ENCODE measurements at regions not wholly inside any gene's neighbourhood (a gene's known extent, or its start where the extent isn't known, plus 50 kb on each side); places are given as distances from the start of the nearest gene placed in this dataset.

DNA sequence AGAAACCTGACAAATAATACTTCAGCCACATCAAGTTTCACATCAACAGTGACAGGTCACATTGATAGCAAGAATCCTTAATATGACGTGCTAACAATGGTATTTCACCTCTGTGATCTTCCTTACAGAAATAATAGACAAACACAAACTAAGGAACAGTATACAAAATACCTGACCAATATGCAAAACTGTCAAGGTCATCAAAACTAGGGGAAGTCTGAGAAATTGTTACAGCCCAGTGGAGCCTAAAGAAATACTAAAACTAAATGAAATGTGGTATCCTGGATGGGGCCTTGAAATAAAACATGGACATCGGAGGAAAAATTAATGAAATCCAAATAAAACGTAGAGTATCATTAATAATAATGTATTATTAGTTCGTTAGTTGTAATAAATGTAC is 422.0 kb upstream of the ZNF385D start:
- no peak overlapping the region for H2BK5ac ChIP-seq (ENCODE audit: insufficient read length, low read length)
- no peak overlapping the region for H4K8ac ChIP-seq (replicated peaks; ENCODE audit: insufficient read length, low read depth, low read length)
- Mint-ChIP-seq H3K4me1 (no peaks in the 10 kb centered on the region), H3K27me3 (ENCODE audit: low read depth) (no peaks in the 10 kb centered on the region), H3K36me3 (ENCODE audit: insufficient read depth in 1 of 3, low read depth in 3 of 3) (no peaks in the 10 kb centered on the region), H3K4me3 (no peak overlapping the region), H3K9me3 (no peaks in the 10 kb centered on the region), H3K27ac (no peak overlapping the region)
- H3K23ac ChIP-seq (ENCODE audit: insufficient read length, low read depth, low read length), result no peak overlapping the region
- H3K27ac ChIP-seq (ENCODE audit: insufficient read length, low read depth, low read length), result no peak overlapping the region
- H3K4ac ChIP-seq (ENCODE audit: low read depth, low read length), result no peak overlapping the region
- no peak overlapping the region for H3K4me2 ChIP-seq (ENCODE audit: insufficient read depth, insufficient read length, low read length)
- no peak overlapping the region for H2BK15ac ChIP-seq (ENCODE audit: low read depth, low read length)
- no peak overlapping the region for H2BK12ac ChIP-seq (ENCODE audit: insufficient read length, low read depth, low read length)
- 100% methylated on average over 2 of the region's 4 CpGs for WGBS (ENCODE audit: extremely low coverage, insufficient read length, low lambda C conversion rate)
- no peak for DNase-seq
- H3K79me2 ChIP-seq (ENCODE audit: insufficient read depth, low read length), result no peaks in the 10 kb centered on the region
- no peak overlapping the region for H2AK5ac ChIP-seq (ENCODE audit: insufficient read length, low read length)
- TF ChIP-seq, protein P1, sequence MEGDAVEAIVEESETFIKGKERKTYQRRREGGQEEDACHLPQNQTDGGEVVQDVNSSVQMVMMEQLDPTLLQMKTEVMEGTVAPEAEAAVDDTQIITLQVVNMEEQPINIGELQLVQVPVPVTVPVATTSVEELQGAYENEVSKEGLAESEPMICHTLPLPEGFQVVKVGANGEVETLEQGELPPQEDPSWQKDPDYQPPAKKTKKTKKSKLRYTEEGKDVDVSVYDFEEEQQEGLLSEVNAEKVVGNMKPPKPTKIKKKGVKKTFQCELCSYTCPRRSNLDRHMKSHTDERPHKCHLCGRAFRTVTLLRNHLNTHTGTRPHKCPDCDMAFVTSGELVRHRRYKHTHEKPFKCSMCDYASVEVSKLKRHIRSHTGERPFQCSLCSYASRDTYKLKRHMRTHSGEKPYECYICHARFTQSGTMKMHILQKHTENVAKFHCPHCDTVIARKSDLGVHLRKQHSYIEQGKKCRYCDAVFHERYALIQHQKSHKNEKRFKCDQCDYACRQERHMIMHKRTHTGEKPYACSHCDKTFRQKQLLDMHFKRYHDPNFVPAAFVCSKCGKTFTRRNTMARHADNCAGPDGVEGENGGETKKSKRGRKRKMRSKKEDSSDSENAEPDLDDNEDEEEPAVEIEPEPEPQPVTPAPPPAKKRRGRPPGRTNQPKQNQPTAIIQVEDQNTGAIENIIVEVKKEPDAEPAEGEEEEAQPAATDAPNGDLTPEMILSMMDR (conservative IDR thresholded peaks at IDR 0.05), result no peak
- H3K14ac ChIP-seq (ENCODE audit: insufficient read depth, low read length), result no peak overlapping the region
- H2AFZ ChIP-seq (ENCODE audit: low read length), result no peak overlapping the region
- H3T11ph ChIP-seq (ENCODE audit: low read length), result no peak overlapping the region
- H2BK120ac ChIP-seq (ENCODE audit: low read depth, low read length, poor library complexity, severe bottlenecking), result no peak overlapping the region
- no peak overlapping the region for H4K5ac ChIP-seq (ENCODE audit: insufficient read length, low read depth, low read length)
- no peaks in the 10 kb centered on the region for H4K20me1 ChIP-seq (ENCODE audit: control insufficient read depth, insufficient read depth, insufficient read length)
- no peaks in the 10 kb centered on the region for H3K4me1 ChIP-seq (ENCODE audit: insufficient read depth, low read length)
- no peak overlapping the region for H3K56ac ChIP-seq (ENCODE audit: insufficient read length, low read depth, low read length)
- H3K18ac ChIP-seq (ENCODE audit: insufficient read length, low read depth, low read length), result no peak overlapping the region
- no peak overlapping the region for H3K9ac ChIP-seq (ENCODE audit: extremely low read depth, insufficient read length, low read length)
- no peak overlapping the region for H2BK20ac ChIP-seq (ENCODE audit: low read depth, low read length, poor library complexity, severe bottlenecking)
- no peaks in the 10 kb centered on the region for H3K9me3 ChIP-seq (ENCODE audit: control insufficient read depth, low read depth, low read length)
- no peak overlapping the region for H4K91ac ChIP-seq (ENCODE audit: insufficient read length, low read depth, low read length)
- H3K23me2 ChIP-seq (ENCODE audit: insufficient read length, low read depth, low read length, poor library complexity, severe bottlenecking), result no peaks in the 10 kb centered on the region
- no peaks in the 10 kb centered on the region for H3K27me3 ChIP-seq (ENCODE audit: insufficient read depth, low read length)
- H3K79me1 ChIP-seq (ENCODE audit: insufficient read depth, low read depth, low read length, poor library complexity, severe bottlenecking), result no peaks in the 10 kb centered on the region
